GM18951 (cell line): ENCODE measurements at regions not wholly inside any gene's neighbourhood (a gene's known extent, or its start where the extent isn't known, plus 50 kb on each side); places are given as distances from the start of the nearest gene placed in this dataset.
"Not testable (repeated sequence)": the region's sequence is repeated elsewhere in the genome, so short reads cannot be mapped to it uniquely, and the experiment has no call there.

Experiments used
- POLR2A ChIP-seq: IDR thresholded peaks from 4 replicates; pipeline ENCODE4 v1.6.1; 2011; ENCODE audit warnings: mild to moderate bottlenecking; ENCODE audit not compliant: insufficient read length, insufficient read depth; ENCODE audit errors: extremely low read depth
- in situ Hi-C: fragments of 300-500 bp; cut with MboI; formaldehyde crosslinking; loops from one replicate; pipeline ENCODE4 v1.12.0; 2022; ENCODE audit warnings: low sequenced_read_pairs, mixed read lengths, inconsistent platforms; ENCODE audit not compliant: unreplicated experiment

DNA sequence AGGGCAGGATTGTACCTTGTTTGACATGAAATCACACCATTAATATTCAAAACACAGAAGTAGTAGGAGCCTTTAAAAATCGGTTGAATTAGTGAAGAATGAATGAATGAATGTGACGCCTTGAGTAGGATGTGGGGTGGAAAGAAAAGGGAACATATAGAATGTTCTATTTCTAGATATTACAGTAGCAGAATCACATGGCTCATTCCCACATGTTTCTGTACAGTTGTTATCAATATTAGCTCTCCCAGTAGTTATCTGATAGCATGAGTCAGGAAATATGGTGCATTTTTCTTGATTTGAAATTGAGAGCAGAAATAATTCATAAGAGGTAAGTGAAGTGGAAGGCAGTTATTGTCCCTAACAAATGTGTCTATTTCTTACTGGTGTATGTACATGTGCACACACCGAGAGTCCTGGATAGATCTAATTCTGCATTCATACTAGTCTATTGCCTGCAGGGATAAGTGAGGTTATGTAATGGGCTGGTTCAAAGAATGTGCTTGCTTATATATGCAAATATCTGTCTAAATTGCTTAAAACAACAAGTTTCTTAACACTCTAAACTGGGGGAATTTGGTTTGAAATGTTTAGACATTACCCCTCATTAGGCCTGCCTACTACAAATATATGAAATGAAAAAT lies 245.4 kb downstream of the EFCAB11 start:
- in situ Hi-C loops: no loop called here
- no peak for TF ChIP-seq POLR2A

DNA sequence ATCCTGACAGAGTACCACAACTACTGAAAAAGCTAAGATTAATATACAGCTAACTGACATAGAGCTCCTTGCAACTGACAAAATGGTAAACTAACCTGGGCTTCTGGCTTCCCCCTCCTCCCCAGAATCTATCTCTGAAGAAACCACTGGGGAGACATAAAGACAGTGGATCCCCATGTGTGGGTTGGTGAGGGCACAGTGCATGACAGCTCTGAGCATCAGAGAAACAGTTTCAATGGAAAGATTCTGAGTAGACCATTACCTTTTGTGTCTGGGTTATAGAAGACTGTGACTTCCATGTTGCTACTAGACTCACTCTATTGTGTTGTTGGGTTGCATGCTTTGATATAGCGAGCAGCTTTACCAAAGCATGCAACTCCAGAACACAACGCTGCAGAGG lies 247.4 kb downstream of the EFCAB11 start:
- TF ChIP-seq POLR2A: no peak
- in situ Hi-C loops: no loop called here

DNA sequence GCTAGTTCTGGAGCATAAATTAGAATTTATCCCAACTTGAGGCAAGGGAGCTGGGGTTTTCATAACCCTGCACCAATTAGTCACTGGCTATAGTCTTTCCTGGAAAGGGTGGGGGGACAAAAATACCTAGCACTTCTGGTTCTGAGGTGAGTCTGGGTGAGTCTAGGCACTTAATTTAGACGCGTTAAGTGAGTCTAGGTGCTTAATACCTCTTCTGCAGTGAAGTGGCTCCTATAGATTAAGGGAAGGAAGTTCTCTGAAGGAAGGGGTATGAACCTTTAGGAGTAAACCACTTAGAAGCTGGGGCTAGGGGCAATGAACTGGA lies 251.7 kb downstream of the EFCAB11 start:
- in situ Hi-C loops: no loop called here
- no peak for TF ChIP-seq POLR2A

DNA sequence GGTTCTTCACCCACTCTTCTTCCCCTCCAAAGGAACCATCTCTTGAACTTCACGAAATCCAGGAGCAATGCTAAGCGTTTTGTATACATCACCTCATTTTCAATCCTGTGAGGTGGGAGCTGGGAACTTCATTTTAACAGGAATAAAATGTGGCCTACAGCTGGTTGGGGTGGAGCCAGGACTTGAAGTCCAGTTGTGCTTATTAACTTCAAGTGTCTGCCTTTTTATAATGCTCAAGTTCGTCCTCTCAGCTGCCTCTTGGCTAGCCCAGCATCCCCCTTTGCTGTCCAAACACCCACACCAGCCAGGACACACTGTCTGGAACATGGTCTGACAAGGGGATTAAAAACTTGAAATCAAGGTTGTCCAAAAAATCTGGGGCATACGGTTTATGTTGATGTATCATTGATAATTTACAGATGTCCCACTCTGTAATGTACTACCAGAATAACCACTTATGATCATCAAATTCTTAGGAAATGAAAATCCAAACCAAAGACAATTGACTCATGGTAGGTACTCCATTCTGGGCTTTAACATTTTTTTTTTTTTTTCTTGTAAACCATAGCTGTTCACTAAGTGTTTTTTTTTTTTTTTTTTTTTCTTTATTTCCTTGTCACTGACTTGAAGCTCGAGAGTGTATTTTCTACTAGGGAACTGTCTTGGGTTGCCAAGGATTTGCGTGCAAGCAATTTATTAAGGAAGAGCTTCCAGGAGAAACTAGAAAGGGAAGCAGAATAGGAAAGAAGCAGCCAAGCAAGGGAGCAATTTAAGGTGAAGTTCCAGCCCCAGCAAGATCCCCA lies 252.3 kb downstream of the EFCAB11 start:
- no peak for TF ChIP-seq POLR2A
- in situ Hi-C loops: no loop called here

DNA sequence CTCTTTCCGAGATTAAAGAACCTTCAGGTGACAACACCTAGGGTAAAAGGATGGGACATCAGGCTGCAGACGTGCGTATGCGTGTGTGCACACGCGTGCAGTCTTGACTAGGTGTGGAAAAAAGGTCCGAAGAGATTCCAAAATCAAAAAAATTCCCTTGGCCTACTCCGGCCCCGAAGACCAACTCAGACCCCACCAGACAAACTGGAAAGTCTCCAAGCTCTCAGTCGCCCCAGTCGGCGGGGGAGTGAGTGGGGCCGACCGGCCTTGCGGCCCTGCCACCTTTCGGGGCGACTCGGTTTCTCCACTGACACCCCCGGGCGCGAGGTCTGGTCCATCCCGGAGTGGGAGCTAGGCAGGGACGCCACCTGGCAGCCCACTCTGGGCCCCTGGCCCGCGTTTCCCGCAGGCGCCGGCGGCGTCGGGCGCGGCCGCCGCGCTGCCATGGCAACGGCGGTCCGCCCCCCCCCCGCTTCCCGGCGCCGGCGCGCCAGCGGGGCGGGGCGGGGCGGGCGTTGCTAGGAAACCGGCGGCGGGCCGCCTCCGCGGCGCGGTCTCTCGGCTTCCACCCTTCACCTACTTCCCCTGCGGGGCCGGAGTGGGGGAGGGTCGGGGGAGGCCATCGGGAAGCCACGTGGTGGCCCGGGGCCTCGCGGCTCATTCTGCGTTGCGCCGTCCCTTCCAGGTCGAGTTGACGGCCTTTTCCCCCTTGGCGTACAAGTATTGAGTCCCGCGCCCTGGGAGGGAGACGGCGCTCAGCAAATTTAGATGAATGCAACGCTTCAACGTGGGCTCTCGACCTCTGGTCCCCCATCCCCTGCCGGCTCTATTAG lies 253.1 kb downstream of the EFCAB11 start:
- in situ Hi-C loops: no loop called here
- TF ChIP-seq POLR2A: no peak

DNA sequence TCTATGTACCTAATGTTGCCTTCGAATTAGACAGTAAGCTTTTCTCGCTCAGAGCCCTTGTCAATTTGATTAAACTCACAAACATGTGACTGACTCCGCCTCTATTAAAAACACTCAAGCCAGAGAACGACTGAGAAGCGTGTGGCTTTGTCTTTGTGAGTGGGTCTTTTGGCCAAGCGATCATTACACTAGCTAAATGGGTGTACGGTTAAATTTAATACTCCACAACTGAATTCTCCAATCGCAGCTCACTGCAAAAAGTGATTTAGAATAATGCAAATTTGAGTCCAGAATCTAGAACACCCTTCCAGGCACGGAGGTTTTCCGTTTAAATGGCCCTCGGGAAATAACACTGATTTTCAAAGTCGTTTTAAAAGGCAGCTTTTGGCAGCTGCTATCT lies 253.7 kb downstream of the EFCAB11 start:
- in situ Hi-C loops: no loop called here
- no peak for TF ChIP-seq POLR2A

DNA sequence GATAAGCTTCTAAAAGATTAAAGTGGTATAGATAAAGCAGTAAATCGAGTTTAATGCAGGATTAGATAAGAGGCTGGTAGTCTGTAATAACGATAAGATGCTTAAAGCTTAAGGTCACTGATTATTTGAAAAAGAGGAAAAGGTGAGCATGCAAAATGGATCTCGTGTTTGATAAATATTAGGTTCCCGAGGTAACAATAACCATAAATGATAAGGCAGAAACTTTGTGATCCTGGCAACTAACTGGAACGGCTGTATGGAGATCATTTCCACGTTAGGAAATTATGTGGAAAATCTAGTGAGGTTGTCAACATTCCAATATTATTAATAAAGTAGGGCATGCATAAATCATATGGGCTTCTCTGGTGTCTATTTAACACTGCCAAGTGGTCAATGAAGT lies 255.5 kb downstream of the EFCAB11 start:
- in situ Hi-C loops: no loop called here
- TF ChIP-seq POLR2A: no peak

DNA sequence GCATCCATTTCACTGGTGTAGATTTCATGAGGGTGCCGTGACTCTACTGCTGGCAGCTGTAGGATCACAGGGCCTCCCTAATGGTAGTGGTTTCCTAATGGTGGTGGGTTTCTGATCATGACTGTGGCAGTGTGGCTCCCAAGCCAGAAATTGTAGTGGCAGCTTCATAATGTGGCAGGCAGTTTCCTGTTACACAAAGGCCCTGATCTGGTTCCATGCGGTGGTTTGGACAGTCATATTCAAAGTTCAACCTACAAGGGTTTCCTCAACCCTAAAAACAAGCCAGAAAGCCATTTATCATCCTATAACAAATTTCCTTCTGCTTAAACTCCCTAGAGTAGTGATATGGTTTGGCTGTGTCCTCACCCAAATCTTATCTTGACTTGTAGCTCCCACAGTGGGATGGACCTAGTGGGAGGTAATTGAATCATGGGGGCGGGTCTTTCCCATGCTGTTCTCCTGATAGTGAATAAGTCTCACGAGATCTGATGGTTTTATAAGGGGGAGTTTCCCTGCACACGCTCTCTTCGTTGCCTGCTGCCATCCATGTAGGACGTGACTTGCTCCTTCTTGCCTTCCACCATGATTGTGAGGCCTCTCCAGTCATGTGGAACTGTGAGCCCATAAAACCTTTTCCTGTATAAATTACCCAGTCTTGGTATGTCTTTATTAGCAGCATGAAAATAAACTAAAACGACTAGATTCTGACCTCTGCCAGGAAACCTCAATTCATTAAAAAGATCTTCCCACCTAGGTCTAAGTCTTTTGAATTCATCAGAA lies 257.1 kb downstream of the EFCAB11 start:
- in situ Hi-C loops: no loop called here
- no peak for TF ChIP-seq POLR2A

DNA sequence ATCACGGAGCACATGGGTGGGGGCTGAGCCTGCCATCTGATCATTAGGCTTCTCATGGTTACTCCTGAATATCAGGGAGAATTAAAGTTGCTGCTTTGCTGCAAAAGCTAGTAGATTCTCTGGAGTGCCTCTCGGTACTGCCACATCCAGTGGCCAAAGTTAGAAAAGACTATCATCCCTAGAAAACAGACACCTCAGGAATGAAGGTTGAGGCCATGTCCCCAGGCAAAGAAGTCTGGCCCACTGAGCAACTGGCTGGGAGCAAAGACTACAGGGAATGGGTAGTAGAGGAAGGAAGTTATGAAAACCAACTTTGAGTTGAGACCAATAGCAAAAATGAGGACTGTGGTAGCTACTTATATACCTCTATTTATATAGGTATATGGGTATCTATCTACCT lies 258.7 kb downstream of the EFCAB11 start:
- no peak for TF ChIP-seq POLR2A
- in situ Hi-C loops: no loop called here

DNA sequence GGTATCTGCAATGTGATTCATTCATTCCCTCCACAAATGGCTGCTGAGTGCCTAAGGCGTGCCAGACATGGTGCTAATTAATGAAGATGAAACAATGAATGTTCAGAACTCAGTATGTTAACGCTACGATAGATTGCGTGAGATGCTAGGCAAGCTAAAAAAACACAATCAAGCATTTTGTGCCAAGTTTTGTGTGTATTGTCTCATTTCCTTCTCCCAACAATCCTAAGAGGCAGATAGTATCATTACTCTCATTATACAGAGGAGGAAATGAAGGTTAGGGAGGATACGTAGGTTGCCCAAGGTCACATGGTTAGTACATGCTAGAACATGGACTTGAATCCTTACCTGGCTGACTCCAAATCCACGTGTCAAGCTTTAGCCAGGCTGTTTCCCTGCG lies 264.4 kb downstream of the EFCAB11 start:
- in situ Hi-C loops: no loop called here
- no peak for TF ChIP-seq POLR2A

DNA sequence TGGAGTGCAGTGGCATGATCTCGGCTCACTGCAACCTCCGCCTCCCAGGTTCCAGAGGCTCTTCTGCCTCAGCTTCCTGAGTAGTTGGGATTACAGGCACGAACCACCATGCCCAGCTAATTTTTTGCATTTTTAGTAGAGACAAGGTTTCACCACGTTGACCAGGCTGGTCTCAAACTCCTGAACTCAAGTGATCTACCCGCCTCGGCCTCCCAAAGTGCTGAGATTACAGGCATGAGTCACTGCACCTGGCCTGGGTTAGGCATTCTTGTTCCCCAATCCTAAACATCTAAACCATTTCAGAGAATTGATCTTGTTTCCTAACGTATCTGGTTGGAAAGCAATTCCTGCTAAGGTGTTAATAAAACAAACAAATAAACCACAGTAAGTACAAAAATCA lies 264.8 kb downstream of the EFCAB11 start:
- in situ Hi-C loops: not testable (repeated sequence)

DNA sequence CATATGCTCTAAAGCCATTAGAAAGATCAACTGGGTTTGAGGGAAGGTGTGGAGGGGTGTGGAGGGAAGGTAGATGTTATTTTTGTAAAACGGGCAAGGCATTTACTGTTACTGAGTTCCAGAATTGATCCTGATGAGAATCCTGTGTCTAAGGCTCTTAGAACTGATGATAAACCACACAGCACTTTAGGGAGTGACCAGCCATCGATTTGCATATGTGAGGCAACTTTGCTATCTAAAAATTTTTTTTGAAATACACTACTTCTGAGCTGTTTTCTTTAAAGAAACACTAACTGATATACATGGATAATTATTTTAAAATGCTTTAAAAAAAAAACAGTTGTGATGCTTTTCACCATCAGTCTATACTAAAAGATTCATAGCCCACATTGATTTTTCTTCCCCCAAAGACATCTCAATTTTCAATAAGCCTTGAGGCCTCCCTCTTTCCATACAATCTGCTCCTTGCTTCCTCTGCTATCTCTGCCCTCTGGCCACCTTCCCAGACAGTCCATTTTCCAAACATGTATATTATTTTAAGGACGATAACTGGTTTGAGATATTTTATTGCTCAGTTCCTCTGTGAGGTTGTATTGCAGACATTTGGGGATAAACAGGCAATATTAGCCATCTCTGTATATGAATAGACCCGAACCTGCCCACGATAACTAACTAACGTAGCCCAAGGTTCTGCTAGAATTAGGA lies 265.9 kb downstream of the EFCAB11 start:
- in situ Hi-C loops: no loop called here
- no peak for TF ChIP-seq POLR2A

DNA sequence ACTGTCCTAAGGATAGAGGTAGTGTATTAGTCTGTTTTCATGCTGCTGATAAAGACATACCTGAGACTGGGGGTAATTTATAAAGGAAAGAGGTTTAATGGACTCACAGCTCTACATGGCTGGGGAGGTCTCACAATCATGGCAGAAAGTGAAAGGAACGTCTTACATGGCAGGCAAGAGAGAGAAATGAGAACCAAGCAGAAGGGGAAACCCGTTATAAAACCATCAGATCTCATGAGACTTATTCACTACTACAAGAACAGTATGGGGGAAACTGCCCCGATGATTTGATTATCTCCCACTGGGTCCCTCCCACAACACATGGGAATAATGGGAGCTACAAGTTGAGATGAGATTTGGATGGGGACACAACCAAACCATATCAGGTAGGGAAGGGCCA lies 267.4 kb downstream of the EFCAB11 start:
- in situ Hi-C loops: not testable (repeated sequence)
